Astrocyte (in vitro differentiated cells and primary cell): ENCODE measurements at regions not wholly inside any gene's neighbourhood (a gene's known extent, or its start where the extent isn't known, plus 50 kb on each side); places are given as distances from the start of the nearest gene placed in this dataset.
"Not testable (repeated sequence)": the region's sequence is repeated elsewhere in the genome, so short reads cannot be mapped to it uniquely, and the experiment has no call there.

ENCODE experiments used
- CTCF ChIP-seq: IDR thresholded peaks from 2 replicates; pipeline ENCODE4 v1.5.1; 2011; ENCODE audit warnings: low read depth, mild to moderate bottlenecking, inconsistent platforms, low read length, moderate library complexity; ENCODE audit not compliant: insufficient read depth
- EZH2 ChIP-seq: IDR thresholded peaks from 2 replicates; pipeline ENCODE4 v1.6.1; 2012; ENCODE audit warnings: mild to moderate bottlenecking, low read length, inconsistent platforms; ENCODE audit not compliant: insufficient read depth

DNA sequence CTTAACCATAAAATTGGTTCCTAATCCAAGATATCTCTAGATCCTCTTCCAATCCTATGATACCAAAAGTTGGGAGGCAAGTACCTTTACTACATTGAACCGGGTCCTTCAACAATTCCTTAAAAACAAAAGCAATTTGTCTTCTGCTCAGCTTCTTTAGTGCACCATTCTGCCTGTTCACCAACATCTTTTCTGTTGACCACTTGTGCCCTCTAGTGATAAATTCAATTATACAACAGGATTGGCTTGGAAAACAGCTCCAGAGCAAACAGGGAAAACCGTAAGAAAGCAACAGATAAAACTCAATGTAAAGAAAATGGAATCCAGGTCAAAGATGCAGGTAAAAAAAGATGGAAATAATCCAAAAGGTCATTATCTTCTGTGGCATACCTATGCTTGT, 651.2 kb downstream of the CDY1 start:
- not testable (repeated sequence) for TF ChIP-seq CTCF, EZH2
